Ovary (tissue), 7 donors: ENCODE measurements at regions not wholly inside any gene's neighbourhood (a gene's known extent, or its start where the extent isn't known, plus 50 kb on each side); places are given as distances from the start of the nearest gene placed in this dataset.

Experiments used
- DNase-seq, 5 donors: peaks; one replicate each; pipeline ENCODE4 v3.0.0-alpha.2; 2019 to 2020
- H3K27ac ChIP-seq, 2 donors: fragments of 200-600 bp; one replicate each; pipeline versions ENCODE4 v1.5.1 to v1.8.0; 2019 to 2022
- H3K27me3 ChIP-seq: fragments of 200-600 bp; one replicate; pipeline ENCODE4 v1.8.0; 2022
- H3K36me3 ChIP-seq: fragments of 200-600 bp; sonication (generic); one replicate; pipeline ENCODE4 v1.5.1; 2019
- H3K4me1 ChIP-seq: one replicate; pipeline ENCODE4 v1.8.1; 2013; ENCODE audit warnings: mild to moderate bottlenecking, moderate library complexity; ENCODE audit not compliant: insufficient read depth
- H3K4me3 ChIP-seq: fragments of 200-600 bp; sonication (generic); one replicate; pipeline ENCODE4 v1.5.1; 2017
- H3K9me3 ChIP-seq, 2 donors: fragments of 200-600 bp in 1 of 2; sonication (generic) in 1 of 2; one replicate each; pipeline versions ENCODE4 v1.5.1 to v1.8.1; 2013 to 2019; ENCODE audit warnings: mild to moderate bottlenecking in 1 of 2, moderate library complexity in 1 of 2
- CTCF ChIP-seq, 3 donors: fragments of 450-650 bp in 2 of 3; fragments of 200-600 bp in 1 of 3; IDR thresholded peaks; one replicate each; pipeline versions ENCODE4 v1.5.1 to v1.8.0; 2016 to 2022; ENCODE audit warnings: antibody characterized with exemption in 3 of 3, mild to moderate bottlenecking in 1 of 3
- EP300 ChIP-seq: sonication (generic); formaldehyde crosslinking; IDR thresholded peaks from one replicate; pipeline ENCODE4 v1.6.1; 2017; ENCODE audit warnings: antibody characterized with exemption
- POLR2A ChIP-seq: fragments of 450-650 bp; IDR thresholded peaks from one replicate; pipeline ENCODE4 v1.6.1; 2017; ENCODE audit warnings: antibody characterized with exemption, mild to moderate bottlenecking, moderate library complexity
- WGBS, 3 donors: extraction: QIAGEN DNeasy Blood & Tissue Kit in 1 of 3; methylation state at CpG; one replicate each; pipeline versions ENCODE4 v1.1.5 to v1.1.7; 2013 to 2017; 5-methylcytosine and 5-hydroxymethylcytosine counted together
- intact Hi-C, 4 donors: fragments of 100-400 bp; cut with DNase I; formaldehyde crosslinking; loops; one replicate each; pipeline versions ENCODE4 v1.11.0 to v1.15.1; 2022 to 2023
- donor health status: DM: no; HTN: no; CAD: no; lungs with moderate emphysema.
- donor health status: DM: no; HTN: no; CAD: no.
- donor health status: Bipolar disorder and iron deficiency.
- donor health status: DM: no; HTN: no; CAD: no.
- donor health status: DM: yes; HTN: yes; CAD: no.

- 85 to 92% (median 91%) methylated on average over 2 of the region's 2 CpGs for WGBS, 3 donors
- no peaks in the 10 kb centered on the region for H3K27me3 ChIP-seq
- TF ChIP-seq EP300 (no peak), POLR2A (no peak), CTCF (IDR thresholded peaks at IDR 0.05) (no peak)
- no peaks in the 10 kb centered on the region for H3K36me3 ChIP-seq
- H3K9me3 ChIP-seq: no peaks in the 10 kb centered on the region
- intact Hi-C loops: no loop called here
- DNase-seq: no peak
- no peak overlapping the region for H3K4me3 ChIP-seq
- H3K4me1 ChIP-seq: no peaks in the 10 kb centered on the region
- H3K27ac ChIP-seq: no peak overlapping the region
Measured at GRCh38 chr13:47417485-47417884, 520.6 kb upstream of the HTR2A start.

GRCh38 chr13:47415048-47415447 lies 518.2 kb upstream of the HTR2A start:
- no peak for DNase-seq
- H3K4me3 ChIP-seq: no peak overlapping the region
- WGBS, 3 donors: 63 to 77% (median 73%) methylated on average over 4 of the region's 4 CpGs
- H3K4me1 ChIP-seq: no peaks in the 10 kb centered on the region
- no peaks in the 10 kb centered on the region for H3K9me3 ChIP-seq
- no peaks in the 10 kb centered on the region for H3K36me3 ChIP-seq
- H3K27ac ChIP-seq: no peak overlapping the region
- H3K27me3 ChIP-seq: no peaks in the 10 kb centered on the region
- TF ChIP-seq EP300: no peak
- TF ChIP-seq CTCF (IDR thresholded peaks at IDR 0.05): no peak
- no peak for TF ChIP-seq POLR2A
- intact Hi-C loops: no loop called here

- no peak for TF ChIP-seq CTCF (IDR thresholded peaks at IDR 0.05)
- no peak for TF ChIP-seq POLR2A
- TF ChIP-seq EP300: no peak
- 13 to 31% (median 21%) methylated on average over 1 of the region's 1 CpG for WGBS, 3 donors
- H3K27ac ChIP-seq: no peak overlapping the region
- intact Hi-C loops: no loop called here
- DNase-seq: no peak
- H3K36me3 ChIP-seq: no peaks in the 10 kb centered on the region
- no peaks in the 10 kb centered on the region for H3K27me3 ChIP-seq
- no peak overlapping the region for H3K4me3 ChIP-seq
- H3K4me1 ChIP-seq: no peaks in the 10 kb centered on the region
- H3K9me3 ChIP-seq: no peaks in the 10 kb centered on the region
Measured at GRCh38 chr13:47413526-47413925, 516.7 kb upstream of the HTR2A start.

GRCh38 chr13:47413112-47413511 lies 516.3 kb upstream of the HTR2A start:
- H3K9me3 ChIP-seq: no peaks in the 10 kb centered on the region
- no peak for TF ChIP-seq EP300
- TF ChIP-seq POLR2A: no peak
- no peak for TF ChIP-seq CTCF (IDR thresholded peaks at IDR 0.05)
- H3K36me3 ChIP-seq: no peaks in the 10 kb centered on the region
- 49 to 73% (median 61%) methylated on average over 3 of the region's 3 CpGs for WGBS, 3 donors
- DNase-seq: no peak
- no peaks in the 10 kb centered on the region for H3K4me1 ChIP-seq
- no peak overlapping the region for H3K27ac ChIP-seq
- no peak overlapping the region for H3K4me3 ChIP-seq
- no peaks in the 10 kb centered on the region for H3K27me3 ChIP-seq
- intact Hi-C loops: no loop called here

- no peak overlapping the region for H3K27ac ChIP-seq
- TF ChIP-seq POLR2A (no peak), CTCF (IDR thresholded peaks at IDR 0.05) (no peak), EP300 (no peak)
Measured at GRCh38 chr13:47409778-47410177, 512.9 kb upstream of the HTR2A start.

More at GRCh38 chr13:47409778-47410177, 512.9 kb upstream of the HTR2A start:
- Histone ChIP-seq H3K36me3 (no peaks in the 10 kb centered on the region), H3K4me1 (no peaks in the 10 kb centered on the region), H3K9me3 (no peaks in the 10 kb centered on the region), H3K4me3 (no peak overlapping the region), H3K27me3 (no peaks in the 10 kb centered on the region)
- intact Hi-C loops: no loop called here
- no peak for DNase-seq
- 69 to 78% (median 73%) methylated on average over 1 of the region's 1 CpG for WGBS, 3 donors
